Cerebellar cortex (tissue), 1 donor: ENCODE measurements at regions not wholly inside any gene's neighbourhood (a gene's known extent, or its start where the extent isn't known, plus 50 kb on each side); places are given as distances from the start of the nearest gene placed in this dataset.
A peak's percentile ranks its signal among the peaks of the same experiment; 100 is the strongest.

Experiments
- DNase-seq: peaks from one replicate; pipeline ENCODE4 v3.0.0-alpha.2; 2015; ENCODE audit warnings: low spot score

DNA sequence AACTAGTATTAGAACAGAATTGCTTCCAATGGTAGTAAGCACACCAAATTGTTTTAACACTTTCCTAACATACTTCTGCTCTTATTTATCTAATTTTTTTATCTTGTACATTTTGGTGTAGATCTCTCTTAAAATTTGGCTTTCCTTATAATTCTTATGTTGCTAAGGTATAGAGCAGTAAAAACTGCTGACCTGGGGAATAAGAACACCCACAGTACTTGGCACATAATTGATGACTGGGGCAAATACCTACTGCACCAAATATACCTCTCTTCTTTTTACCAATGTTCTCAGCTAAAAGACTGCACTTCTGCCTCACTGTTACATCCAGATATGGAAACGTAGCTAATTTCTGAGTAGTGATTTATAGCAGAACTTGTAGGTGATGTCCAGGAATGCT, 642.2 kb downstream of the LIG4 start:
- DNase-seq, result no peak

DNA sequence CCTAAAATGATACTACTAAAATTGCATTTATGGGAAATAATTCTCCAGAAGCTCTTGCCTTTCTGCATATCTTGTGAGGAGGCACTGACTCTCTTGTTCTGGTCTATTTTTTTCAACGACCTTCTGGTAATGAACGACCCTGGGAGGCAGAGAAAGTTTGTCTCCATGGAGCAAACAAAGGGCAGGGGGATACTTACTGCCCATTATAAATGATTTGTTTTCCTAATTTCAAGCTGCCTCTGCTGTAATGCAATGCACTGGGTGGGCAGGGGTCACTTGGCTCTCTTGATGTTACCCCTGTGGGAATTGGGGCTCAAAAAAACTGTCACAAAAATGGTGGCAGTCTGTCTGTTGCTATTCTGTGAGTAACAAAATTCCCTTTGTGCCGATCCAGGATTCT, 643.2 kb downstream of the LIG4 start:
- DNase-seq, result no peak

DNA sequence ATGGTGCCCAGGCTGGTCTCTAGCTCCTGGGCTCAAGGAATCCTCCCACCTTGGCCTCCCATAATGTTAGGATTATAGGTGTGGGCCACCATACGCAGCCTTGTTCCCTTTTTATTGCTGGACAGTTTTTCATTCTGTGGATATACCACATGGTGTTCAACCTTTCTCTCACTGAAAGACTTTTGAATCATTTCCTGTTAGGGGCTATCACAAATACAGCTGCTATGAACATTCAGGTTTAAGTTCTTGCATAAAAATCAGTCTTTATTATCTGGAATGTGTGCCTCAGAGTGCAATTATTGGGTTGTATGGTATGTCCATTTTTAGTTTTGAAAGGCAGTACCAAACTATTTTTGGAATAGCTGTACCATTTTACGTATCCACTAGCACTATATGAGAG, 647.2 kb downstream of the LIG4 start:
- no peak for DNase-seq

DNA sequence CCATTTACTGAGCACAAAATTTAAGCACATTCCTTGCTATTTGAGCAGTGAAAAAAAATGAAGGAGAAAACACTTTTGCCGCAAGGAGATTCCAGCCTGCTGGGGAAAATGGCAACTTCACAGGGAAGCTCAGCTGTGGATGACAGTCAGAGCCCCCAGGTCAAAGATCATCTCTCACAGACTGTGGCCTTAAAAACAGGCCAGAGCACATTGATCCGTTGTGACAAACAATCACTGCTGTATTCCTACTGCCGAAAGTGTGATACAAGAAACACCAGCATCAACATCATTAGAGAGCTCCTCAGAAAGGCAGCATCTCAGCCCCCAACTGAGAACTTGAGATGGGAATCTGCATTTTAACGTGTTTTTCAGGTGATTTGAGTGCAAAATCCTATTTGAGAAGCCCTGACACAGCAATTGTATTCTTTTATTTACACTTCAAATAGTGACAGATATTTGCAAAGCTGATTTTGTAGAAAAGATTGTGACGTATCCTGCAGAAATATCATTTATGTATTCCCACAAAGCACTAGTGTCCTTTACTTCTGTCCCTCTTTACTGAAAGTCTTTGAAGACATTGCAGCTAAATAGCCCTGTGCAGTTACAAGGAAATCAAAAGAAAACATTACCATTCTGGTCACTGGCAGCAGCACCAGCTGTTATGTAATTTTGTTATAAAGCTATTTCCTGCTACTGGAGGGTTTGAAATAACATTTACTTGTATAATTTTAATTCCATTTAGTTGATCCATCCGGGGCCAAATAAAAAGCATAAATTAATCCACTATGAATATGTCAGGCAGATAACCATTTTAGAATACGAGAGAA, 652.0 kb downstream of the LIG4 start:
- DNase-seq, result peak; percentile 22

DNA sequence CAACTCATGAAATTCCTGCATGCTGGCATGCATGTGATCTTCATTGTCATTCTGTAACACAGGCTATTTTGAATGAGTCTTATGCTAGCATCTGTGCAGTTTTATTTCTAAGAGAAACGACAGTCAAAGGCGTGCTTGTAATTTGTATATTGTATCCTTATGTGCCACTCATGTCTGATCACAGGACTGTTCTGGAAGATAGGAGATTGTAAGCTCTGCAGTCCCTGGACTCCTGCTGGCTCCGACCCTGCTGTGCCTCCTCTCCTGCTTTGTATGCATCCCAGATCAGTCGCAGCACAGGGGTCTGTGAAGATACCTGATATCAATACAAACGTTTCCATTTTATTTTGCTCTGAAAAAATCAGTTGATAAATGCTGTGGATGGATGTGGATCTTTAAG, 653.1 kb downstream of the LIG4 start:
- peak; percentile 18 for DNase-seq

DNA sequence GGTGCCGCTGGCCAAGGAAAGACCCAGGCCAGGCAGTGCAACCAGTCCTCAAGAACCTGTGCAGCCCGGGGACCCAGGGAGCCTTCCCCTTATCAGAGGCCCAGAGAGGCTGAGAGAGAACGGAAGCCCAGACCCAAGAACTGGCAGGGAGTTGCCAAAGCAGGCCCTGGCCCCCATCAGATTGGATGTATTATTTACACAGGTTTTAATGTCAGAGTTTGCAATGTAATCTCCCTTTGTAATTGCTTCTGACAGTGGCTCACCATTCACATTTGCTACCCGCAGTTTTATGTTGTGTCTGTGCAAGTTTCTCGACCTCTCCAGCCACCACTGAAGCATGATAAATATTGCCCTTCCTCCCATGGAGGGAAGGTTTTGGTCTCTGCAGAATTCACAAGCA, 660.9 kb downstream of the LIG4 start:
- no peak for DNase-seq

DNA sequence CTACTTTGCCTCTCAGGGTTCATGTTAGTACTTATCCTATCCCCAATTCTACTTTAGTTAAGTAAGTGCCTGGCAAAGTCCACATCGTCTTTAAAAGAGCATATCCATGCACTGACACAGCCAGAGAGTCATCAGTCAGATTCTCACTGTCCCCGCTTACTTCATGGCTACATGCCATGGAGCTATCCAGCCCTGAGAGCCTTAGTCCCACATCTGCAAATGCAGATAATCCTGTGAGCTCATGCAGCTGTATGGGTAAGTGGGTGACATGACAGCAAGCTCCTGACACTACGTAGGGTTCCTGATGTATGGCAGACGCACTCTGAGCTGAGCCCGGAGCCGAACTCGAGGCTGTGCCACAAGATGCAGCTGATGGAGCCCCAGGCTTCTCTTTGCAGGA, 661.5 kb downstream of the LIG4 start:
- no peak for DNase-seq

DNA sequence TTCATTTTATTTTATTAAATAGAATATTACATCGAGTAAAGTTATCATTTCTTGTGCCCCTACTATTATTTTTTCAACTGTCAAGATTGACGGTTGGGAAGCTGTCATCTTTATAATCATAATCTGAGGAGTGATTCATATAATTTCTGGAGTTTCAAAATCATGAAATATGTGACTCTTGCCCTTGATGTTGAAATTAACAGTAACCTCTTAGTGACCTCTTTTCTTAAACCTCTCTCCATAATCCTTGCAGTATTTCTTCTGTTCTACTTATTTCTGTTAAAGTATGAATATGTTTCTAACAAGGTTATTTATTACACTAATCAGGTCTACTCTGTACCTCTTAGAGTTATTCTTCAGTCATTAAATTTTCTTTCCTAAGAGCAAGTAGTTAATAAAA, 663.8 kb downstream of the LIG4 start:
- no peak for DNase-seq

DNA sequence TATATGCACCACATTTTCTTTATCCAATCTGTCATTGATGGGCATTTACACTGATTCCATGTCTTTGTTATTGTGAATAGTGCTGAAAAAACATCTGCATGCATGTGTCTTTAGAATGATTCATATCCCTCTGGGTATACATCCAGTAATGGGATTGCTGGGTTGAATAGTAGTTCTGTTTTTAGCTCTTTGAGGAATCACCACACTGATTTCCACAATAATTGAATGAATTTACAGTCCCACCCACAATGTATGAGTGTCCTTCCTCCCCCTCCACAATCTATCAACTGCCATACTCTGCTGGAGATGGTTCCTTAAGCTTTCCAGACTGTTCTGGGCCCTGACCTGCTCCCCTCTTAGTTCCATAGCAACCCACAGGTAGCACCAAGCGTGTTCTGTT, 667.0 kb downstream of the LIG4 start:
- no peak for DNase-seq

DNA sequence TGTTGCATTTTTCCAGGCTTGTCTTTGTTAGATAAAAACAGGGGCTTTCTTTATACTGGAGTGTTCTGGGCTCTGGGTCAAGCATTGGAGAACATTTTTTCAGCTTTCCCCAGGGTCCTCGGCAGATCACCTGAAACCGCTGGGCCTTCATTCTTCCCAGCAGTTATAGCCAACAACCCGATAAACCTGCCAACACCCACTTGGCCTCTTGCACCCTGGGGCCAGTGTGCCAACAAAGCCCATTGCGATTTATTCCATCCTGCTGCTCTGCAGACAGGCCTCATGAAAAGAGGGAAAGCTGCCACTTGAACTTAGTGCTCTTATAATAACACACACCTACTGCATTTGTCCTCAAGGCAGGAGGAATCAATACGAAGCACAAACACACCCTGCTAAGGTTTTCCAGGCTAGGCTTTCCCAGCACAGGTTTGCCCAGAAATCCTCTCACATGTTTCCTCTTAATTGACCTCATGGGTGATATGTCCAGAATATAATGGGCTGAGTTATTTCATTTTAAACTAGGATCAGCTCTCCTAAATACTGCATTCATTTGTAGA, 669.3 kb downstream of the LIG4 start:
- DNase-seq, result no peak

DNA sequence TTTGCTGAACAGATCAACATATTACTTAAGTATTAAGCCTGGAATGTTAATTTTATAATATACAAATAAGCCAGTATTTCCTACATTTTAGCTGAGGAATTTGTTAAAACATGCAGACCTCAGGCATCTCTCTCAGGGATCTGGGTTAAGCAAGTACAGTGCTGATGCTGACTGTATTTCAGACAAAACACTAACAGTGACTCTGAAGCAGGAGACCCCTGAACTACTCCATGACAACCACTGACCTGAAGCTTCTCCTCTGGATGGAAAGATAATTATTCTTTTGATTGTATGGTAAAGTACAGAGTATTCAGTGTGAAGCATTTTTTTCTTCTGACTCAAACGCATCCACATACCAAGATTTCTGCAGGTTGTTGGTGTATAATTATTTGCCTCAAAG, 680.8 kb downstream of the LIG4 start:
- DNase-seq, result no peak

DNA sequence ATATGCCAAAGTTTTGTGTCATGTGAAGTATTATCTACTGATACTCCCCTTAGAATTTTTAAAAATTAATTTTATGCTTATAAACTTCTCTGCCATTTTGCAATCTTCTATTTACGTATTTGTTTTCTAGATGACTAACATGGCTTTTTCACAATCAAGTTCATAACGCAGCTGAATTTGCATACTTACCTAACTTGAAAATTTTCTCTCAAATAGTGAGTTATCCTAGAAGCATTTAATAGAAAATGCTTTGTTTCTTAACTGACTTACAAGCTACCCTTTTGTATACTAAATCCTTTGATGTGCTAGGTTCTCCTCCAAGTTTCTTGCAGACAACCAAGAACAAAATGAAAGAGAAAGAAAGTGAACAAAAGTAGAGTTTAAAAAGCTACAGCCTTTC, 683.5 kb downstream of the LIG4 start:
- DNase-seq, result no peak

DNA sequence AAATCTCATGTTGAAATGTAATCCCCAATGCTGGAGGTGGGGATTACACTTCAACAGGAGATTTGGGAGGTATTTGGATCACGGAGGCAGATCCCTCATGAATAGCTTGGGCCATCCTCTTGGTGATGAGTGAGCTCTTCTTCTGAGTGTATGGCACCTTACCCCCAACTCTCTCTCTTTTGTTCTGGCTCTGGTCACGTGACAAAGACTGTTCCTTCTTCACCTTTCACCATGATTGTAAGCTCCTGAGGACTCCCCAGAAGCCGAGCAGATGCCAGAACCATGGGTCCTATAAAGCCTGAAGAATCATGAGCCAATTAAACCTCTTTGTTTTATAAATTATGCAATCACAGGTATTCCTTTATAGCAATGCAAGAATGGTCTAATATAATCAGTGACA, 684.2 kb downstream of the LIG4 start:
- no peak for DNase-seq

DNA sequence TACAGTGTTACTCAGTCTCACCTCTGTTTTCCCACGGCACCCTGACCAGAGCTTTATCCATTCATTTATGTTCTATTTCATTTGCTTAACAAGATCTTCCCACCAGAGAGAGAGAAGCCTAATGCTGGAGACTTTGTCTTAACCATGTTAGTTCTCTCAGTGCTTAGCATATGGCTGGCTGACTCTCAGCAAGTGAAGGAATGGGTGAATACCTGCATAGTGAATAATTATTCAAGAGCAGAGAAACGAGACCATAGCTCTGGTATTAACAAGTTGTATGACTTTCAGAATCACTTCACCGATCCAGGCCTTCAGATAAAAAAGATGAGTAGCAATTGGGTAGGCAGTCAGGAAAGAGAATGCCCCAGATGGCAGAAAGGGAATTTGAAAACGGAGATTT, 686.3 kb downstream of the LIG4 start:
- DNase-seq, result no peak

DNA sequence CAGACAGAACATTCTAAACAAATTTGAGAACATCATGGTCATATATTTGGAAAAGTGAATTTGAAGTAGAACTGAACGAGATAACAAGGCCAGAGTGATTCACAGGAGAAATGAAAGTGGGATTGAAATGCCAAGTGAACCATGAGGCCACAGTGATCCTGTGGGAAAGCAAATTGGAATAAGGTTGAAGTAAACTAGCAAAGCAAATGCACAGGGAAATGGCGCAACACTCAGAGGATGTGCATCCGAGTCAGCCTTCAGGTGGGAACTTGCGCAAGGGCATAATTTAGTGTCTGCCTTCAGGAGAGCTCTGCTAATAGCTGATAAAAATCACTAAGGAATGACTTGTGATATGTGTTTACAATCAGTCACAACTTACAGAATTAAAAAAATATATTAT, 696.6 kb downstream of the LIG4 start:
- DNase-seq, result no peak

DNA sequence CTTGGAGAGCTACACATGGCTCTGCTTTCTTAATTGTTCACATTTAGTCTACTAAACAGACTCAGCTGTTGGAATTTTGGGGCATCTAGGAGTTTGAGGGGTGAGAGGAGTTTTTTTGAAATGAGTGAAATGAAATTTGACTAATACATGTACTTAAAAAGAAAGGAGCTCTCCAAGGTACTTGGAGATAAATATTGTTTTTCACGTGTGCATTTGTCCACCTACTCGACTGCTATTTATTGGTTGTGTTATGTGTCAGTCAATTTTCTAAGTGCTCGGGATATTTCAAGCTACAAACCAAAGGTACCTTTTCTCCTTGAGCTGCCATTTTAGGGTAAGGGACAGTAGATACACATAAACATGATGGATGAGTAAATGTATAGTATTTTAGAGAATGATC, 697.0 kb downstream of the LIG4 start:
- no peak for DNase-seq

DNA sequence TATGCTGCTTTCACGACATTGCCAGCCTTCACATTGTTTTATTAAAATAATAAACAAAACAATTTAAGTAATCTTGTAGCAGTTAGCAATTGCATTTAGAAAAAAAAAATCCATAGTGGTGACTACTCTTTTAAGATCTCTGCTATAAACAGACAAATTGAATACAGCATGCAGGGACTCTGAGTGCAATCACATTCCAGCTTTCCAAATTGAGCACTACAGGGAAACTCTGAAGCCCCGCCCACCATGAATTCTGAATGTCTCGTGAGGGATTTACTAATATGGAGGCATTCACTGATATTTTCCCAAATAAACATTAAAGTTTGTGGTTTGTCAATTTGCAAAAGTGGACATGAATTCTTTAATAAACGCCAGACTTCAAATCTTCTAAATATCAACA, 698.8 kb downstream of the LIG4 start:
- no peak for DNase-seq

DNA sequence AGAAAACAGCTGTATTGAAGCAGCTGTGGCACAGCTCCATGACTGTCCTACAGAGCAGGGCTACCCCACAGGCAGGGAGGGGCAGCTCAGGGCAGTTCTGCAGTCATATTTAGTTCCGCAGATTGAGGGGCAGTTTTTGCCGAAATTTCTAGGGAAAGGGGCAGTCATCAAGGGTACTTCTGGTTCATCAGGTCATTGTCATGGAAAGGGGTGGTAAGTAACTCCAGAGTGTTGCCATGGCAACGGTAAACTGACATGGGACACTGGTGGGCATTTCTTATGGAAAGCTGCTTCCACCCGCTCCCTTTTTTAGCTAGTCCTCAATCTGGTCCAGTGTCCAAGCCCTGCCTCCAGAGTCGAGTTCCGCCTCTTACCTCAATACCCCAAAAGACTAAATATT, 702.8 kb downstream of the LIG4 start:
- no peak for DNase-seq

DNA sequence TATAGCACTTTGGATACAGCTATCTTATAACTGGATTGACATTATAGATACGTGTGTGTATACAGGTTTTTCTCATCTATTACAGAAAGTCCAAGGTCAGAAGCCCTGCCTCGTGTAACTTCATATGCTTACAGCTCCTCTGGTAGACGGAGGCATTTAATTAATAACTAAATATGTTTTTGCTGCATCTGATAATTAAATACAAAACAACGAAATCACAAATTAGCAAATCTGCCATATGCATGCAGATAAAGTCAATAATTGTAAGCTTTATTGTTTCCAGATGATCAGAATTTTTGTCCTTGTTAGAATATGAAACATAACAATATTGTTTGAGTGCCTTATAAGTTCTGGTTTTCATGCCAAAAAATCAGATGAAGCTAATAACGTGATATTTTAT, 717.7 kb downstream of the LIG4 start:
- DNase-seq, result no peak

DNA sequence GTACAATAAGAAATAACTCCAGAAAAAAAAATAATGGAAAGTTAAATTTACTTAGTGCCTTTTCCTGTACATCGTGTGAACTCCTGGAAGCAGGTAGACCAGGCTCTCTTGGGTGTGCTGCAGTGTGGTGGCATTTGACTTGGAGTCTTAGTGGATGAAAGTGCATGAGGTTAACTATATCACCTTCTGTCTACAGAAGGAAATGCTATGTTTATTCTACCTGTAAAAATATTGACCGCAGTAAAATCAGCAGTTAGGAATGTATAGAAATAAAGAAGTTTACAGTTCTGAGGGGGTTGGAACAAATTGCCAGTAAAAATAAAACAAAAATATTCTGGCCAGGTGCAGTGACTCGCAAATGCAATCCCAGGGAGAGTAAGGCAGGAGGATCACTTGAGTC, 722.1 kb downstream of the LIG4 start:
- DNase-seq, result no peak

DNA sequence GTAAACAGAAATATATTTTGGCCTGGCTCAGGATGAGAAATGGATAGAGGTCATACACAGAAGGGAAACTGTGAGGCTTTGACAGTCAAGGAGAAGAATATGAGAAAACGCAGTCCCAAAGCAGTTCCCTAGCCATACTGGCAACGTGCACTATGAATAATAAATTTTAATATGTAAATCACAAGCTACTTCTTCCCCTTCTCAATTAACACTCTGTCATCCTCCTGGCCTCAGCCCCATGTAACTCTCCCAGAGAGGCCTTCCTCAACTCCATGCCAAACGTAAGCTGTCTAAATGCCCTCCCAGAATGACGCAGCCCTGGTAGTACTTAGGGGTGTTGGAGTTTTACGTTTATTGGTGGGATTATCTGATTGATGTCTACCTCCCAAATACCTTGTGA, 732.6 kb downstream of the LIG4 start:
- DNase-seq, result no peak

DNA sequence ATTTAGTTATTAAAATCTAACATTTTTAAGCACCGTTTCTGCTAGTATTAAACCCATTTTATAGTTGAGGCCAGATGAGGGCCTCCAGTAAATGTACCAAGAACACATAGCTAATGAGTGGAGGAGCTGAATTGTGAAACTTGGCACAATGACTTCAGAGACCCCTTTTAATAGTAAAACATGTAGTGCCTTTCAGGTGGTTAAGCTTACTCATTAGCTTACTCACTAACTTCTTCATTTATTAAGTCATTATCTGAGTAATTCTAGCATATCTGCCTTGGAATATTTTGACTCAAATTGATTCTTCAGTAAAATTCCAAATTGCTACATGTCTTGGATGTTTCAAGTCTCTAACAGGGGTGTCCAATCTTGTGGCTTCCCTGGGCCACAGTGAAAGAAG, 735.2 kb downstream of the LIG4 start:
- no peak for DNase-seq

DNA sequence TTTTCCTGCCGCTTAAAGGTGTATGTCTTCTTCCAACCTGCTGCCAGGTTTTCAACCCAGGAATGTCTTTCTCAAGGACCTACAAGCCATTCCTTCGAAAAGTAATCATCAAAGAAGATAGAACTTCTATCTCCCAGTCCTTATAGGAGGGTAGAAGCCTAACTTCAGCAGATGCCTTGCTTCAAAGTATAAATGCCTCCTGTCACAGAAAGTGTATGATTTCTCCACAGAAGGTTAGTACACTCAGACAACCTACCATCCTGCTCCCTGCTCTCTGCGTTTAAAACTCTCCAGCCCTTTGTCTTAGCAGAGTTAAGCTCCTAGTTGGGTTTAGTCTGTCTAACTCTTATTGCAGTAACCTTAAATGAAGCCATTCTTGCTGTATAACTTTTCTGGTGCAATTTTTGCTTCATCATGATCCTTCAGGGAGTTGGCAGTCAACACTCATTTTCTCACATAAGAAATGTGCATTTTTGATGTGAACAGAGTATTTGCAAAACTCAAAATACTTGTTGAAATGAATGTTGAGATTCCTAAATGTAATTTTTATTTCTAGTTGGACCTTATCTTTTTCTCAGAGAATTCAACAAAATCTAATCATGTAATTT, 737.5 kb downstream of the LIG4 start:
- no peak for DNase-seq
